ENCODE measurements at regions not wholly inside any gene's neighbourhood (a gene's known extent, or its start where the extent isn't known, plus 50 kb on each side); places are given as distances from the start of the nearest gene placed in this dataset.

- Mint-ChIP-seq H3K27ac (no peak overlapping the region), H3K9me3 (peaks cover 16% of the 10 kb centered on the region), H3K4me3 (no peak overlapping the region), H3K27me3 (ENCODE audit: low read depth, poor library complexity) (peaks cover 3% of the 10 kb centered on the region), H3K4me1 (peaks cover 5% of the 10 kb centered on the region), H3K36me3 (ENCODE audit: low read depth) (no peaks in the 10 kb centered on the region)
- no peak for TF ChIP-seq CTCF (IDR thresholded peaks at IDR 0.05)
- no peak for DNase-seq
Measured at GRCh38 chr21:30081506-30081905, 85.1 kb downstream of the CLDN17 start.

- H3K27me3 Mint-ChIP-seq (ENCODE audit: low read depth, poor library complexity): peaks cover 3% of the 10 kb centered on the region
- H3K27ac Mint-ChIP-seq: no peak overlapping the region
- DNase-seq: peak; percentile 20
- H3K9me3 Mint-ChIP-seq: peaks cover 29% of the 10 kb centered on the region
- peak; percentile 28 for TF ChIP-seq CTCF (IDR thresholded peaks at IDR 0.05)
- H3K4me1 Mint-ChIP-seq: no peaks in the 10 kb centered on the region
- no peak overlapping the region for H3K4me3 Mint-ChIP-seq
- peaks cover 3% of the 10 kb centered on the region for H3K36me3 Mint-ChIP-seq (ENCODE audit: low read depth)
Measured at GRCh38 chr21:30072496-30072895, 94.1 kb downstream of the CLDN17 start.

- Mint-ChIP-seq H3K27ac (no peak overlapping the region), H3K4me3 (no peak overlapping the region)
- DNase-seq: no peak
Measured at GRCh38 chr21:30058928-30059327, 107.7 kb downstream of the CLDN17 start.

GRCh38 chr21:30057108-30057507 is 109.5 kb downstream of the CLDN17 start:
- Mint-ChIP-seq H3K27me3 (ENCODE audit: low read depth, poor library complexity) (no peaks in the 10 kb centered on the region), H3K9me3 (peaks cover 3% of the 10 kb centered on the region), H3K27ac (no peak overlapping the region), H3K36me3 (ENCODE audit: low read depth) (no peaks in the 10 kb centered on the region), H3K4me1 (peaks cover 8% of the 10 kb centered on the region), H3K4me3 (no peak overlapping the region)
- no peak for TF ChIP-seq CTCF (IDR thresholded peaks at IDR 0.05)
- DNase-seq: no peak

More at GRCh38 chr21:30058928-30059327, 107.7 kb downstream of the CLDN17 start:
- peaks cover 3% of the 10 kb centered on the region for H3K9me3 Mint-ChIP-seq
- no peaks in the 10 kb centered on the region for H3K27me3 Mint-ChIP-seq (ENCODE audit: low read depth, poor library complexity)
- no peaks in the 10 kb centered on the region for H3K36me3 Mint-ChIP-seq (ENCODE audit: low read depth)
- peaks cover 8% of the 10 kb centered on the region for H3K4me1 Mint-ChIP-seq
- no peak for TF ChIP-seq CTCF (IDR thresholded peaks at IDR 0.05)

- no peak overlapping the region for H3K27ac Mint-ChIP-seq
- TF ChIP-seq CTCF (IDR thresholded peaks at IDR 0.05): no peak
- H3K9me3 Mint-ChIP-seq: peaks cover 1% of the 10 kb centered on the region
- no peaks in the 10 kb centered on the region for H3K4me1 Mint-ChIP-seq
- H3K36me3 Mint-ChIP-seq (ENCODE audit: low read depth): no peaks in the 10 kb centered on the region
- DNase-seq: no peak
- H3K4me3 Mint-ChIP-seq: no peak overlapping the region
- H3K27me3 Mint-ChIP-seq (ENCODE audit: low read depth, poor library complexity): no peaks in the 10 kb centered on the region
Measured at GRCh38 chr21:30048570-30048969, 108.8 kb upstream of the GRIK1 start.

GRCh38 chr21:30044447-30045064 is 104.8 kb upstream of the GRIK1 start:
- Mint-ChIP-seq H3K9me3 (peaks cover 24% of the 10 kb centered on the region), H3K4me1 (no peaks in the 10 kb centered on the region), H3K27me3 (ENCODE audit: low read depth, poor library complexity) (peaks cover 7% of the 10 kb centered on the region), H3K36me3 (ENCODE audit: low read depth) (peaks cover 7% of the 10 kb centered on the region), H3K4me3 (no peak overlapping the region), H3K27ac (no peak overlapping the region)
- DNase-seq: peak; percentile 37
- TF ChIP-seq CTCF (IDR thresholded peaks at IDR 0.05): peak; percentile 92
